Vagina (tissue), 2 donors: ENCODE measurements at regions not wholly inside any gene's neighbourhood (a gene's known extent, or its start where the extent isn't known, plus 50 kb on each side); places are given as distances from the start of the nearest gene placed in this dataset.

Source experiments
- CTCF ChIP-seq, 3 experiments: fragments of 450-650 bp in 2 of 3; fragments of 200-600 bp in 1 of 3; sonication (generic) in 1 of 3; IDR thresholded peaks; one replicate each; pipeline ENCODE4 v1.5.1; 2017 to 2019; ENCODE audit warnings: antibody characterized with exemption in 3 of 3, mild to moderate bottlenecking in 2 of 3, moderate library complexity in 2 of 3
- POLR2A ChIP-seq, 2 donors: fragments of 450-650 bp; IDR thresholded peaks; one replicate each; pipeline ENCODE4 v1.6.1; 2017; ENCODE audit warnings: antibody characterized with exemption in 2 of 2, mild to moderate bottlenecking in 2 of 2, moderate library complexity in 2 of 2
- POLR2AphosphoS5 ChIP-seq, 2 donors: sonication (generic); formaldehyde crosslinking; IDR thresholded peaks; one replicate each; pipeline ENCODE4 v1.9.0; 2017; ENCODE audit warnings: antibody characterized with exemption in 2 of 2, mild to moderate bottlenecking in 2 of 2, low read depth in 1 of 2; ENCODE audit not compliant: insufficient read depth in 1 of 2

- TF ChIP-seq POLR2A (IDR thresholded peaks at IDR 0.05) (no peak), CTCF (IDR thresholded peaks at IDR 0.05) (no peak), POLR2AphosphoS5 (IDR thresholded peaks at IDR 0.05; ENCODE audit: insufficient read depth in 1 of 2, low read depth in 1 of 2) (no peak)
Observed at GRCh38 chr16:86293906-86294305, 216.4 kb upstream of the FOXF1 start.
